Osteoblast (primary cell): ENCODE measurements at regions not wholly inside any gene's neighbourhood (a gene's known extent, or its start where the extent isn't known, plus 50 kb on each side); places are given as distances from the start of the nearest gene placed in this dataset.
"Not testable (repeated sequence)": the region's sequence is repeated elsewhere in the genome, so short reads cannot be mapped to it uniquely, and the experiment has no call there.

Experiments used
- DNase-seq: peaks from one replicate; pipeline ENCODE4 v3.0.0; 2011; ENCODE audit warnings: low spot score, mixed read lengths; ENCODE audit not compliant: insufficient read length; ENCODE audit errors: missing footprints
- H2AFZ ChIP-seq: 2 replicates; pipeline ENCODE4 v1.6.0; 2011; ENCODE audit warnings: mild to moderate bottlenecking, low read length
- H3K27ac ChIP-seq: 2 replicates; pipeline ENCODE4 v1.5.1; 2011; ENCODE audit warnings: mild to moderate bottlenecking, low read depth, low read length, moderate library complexity
- H3K27me3 ChIP-seq: 2 replicates; pipeline ENCODE4 v1.6.0; 2012; ENCODE audit warnings: mild to moderate bottlenecking, control low read depth, inconsistent platforms, low read length, moderate library complexity; ENCODE audit not compliant: insufficient read depth
- H3K36me3 ChIP-seq: 2 replicates; pipeline ENCODE4 v1.5.1; 2011; ENCODE audit warnings: mild to moderate bottlenecking, low read length, control low read depth, moderate library complexity; ENCODE audit not compliant: insufficient read depth
- H3K4me1 ChIP-seq: 2 replicates; pipeline ENCODE4 v1.5.1; 2011; ENCODE audit warnings: mild to moderate bottlenecking, low read length, control low read depth, moderate library complexity; ENCODE audit not compliant: insufficient read depth
- H3K4me2 ChIP-seq: 2 replicates; pipeline ENCODE4 v1.6.0; 2011; ENCODE audit warnings: mild to moderate bottlenecking, low read length; ENCODE audit not compliant: insufficient read depth
- H3K4me3 ChIP-seq: fragments of 200-600 bp; sonication (generic); 3 replicates; pipeline ENCODE4 v1.5.1; 2012; ENCODE audit warnings: mild to moderate bottlenecking, low read length, inconsistent platforms; ENCODE audit not compliant: insufficient read depth
- H3K79me2 ChIP-seq: 2 replicates; pipeline ENCODE4 v1.6.0; 2012; ENCODE audit warnings: mild to moderate bottlenecking, low read length, control low read depth, inconsistent platforms; ENCODE audit not compliant: insufficient read depth
- H3K9me3 ChIP-seq: 2 replicates; pipeline ENCODE4 v1.5.1; 2011; ENCODE audit warnings: low read depth, low read length, control low read depth
- H4K20me1 ChIP-seq: 2 replicates; pipeline ENCODE4 v1.6.0; 2012; ENCODE audit warnings: mild to moderate bottlenecking, low read length, control low read depth; ENCODE audit not compliant: insufficient read depth
- CTCF ChIP-seq: IDR thresholded peaks from 2 replicates; pipeline ENCODE4 v1.5.1; 2011; ENCODE audit warnings: mild to moderate bottlenecking, low read depth, low read length, moderate library complexity; ENCODE audit errors: extremely low read depth

- H3K4me1 ChIP-seq, result no peaks in the 10 kb centered on the region
- H2AFZ ChIP-seq, result no peak overlapping the region
- no peak for TF ChIP-seq CTCF
Measured at GRCh38 chr2:238776003-238776760, 71.7 kb upstream of the TWIST2 start.

GRCh38 chr2:238776761-238777046 lies 71.2 kb upstream of the TWIST2 start:
- H3K9me3 ChIP-seq, H3K79me2 ChIP-seq, H3K4me3 ChIP-seq, H3K4me2 ChIP-seq, DNase-seq, H2AFZ ChIP-seq, H3K27ac ChIP-seq, H4K20me1 ChIP-seq, H3K36me3 ChIP-seq, H3K4me1 ChIP-seq: not testable (repeated sequence)
- peaks cover 13% of the 10 kb centered on the region for H3K27me3 ChIP-seq

More at GRCh38 chr2:238776003-238776760, 71.7 kb upstream of the TWIST2 start:
- no peak for DNase-seq
- no peaks in the 10 kb centered on the region for H3K79me2 ChIP-seq
- no peaks in the 10 kb centered on the region for H3K36me3 ChIP-seq
- no peaks in the 10 kb centered on the region for H4K20me1 ChIP-seq
- no peak overlapping the region for H3K27ac ChIP-seq
- H3K4me2 ChIP-seq, result no peak overlapping the region
- H3K27me3 ChIP-seq, result peaks cover 14% of the 10 kb centered on the region
- H3K9me3 ChIP-seq, result peaks cover under 1% of the 10 kb centered on the region
- no peak overlapping the region for H3K4me3 ChIP-seq

- no peaks in the 10 kb centered on the region for H3K4me1 ChIP-seq
- H3K27ac ChIP-seq, result no peak overlapping the region
- peaks cover 3% of the 10 kb centered on the region for H3K9me3 ChIP-seq
- no peak for DNase-seq
- no peak overlapping the region for H3K4me3 ChIP-seq
- no peaks in the 10 kb centered on the region for H4K20me1 ChIP-seq
- peaks cover 8% of the 10 kb centered on the region for H3K27me3 ChIP-seq
- H3K36me3 ChIP-seq, result no peaks in the 10 kb centered on the region
- H2AFZ ChIP-seq, result no peak overlapping the region
- H3K4me2 ChIP-seq, result no peak overlapping the region
- no peak for TF ChIP-seq CTCF
- H3K79me2 ChIP-seq, result no peaks in the 10 kb centered on the region
Measured at GRCh38 chr2:238777369-238778067, 70.4 kb upstream of the TWIST2 start.

- Histone ChIP-seq H3K27ac (no peak overlapping the region), H3K27me3 (peaks cover 5% of the 10 kb centered on the region), H3K4me1 (peaks cover 4% of the 10 kb centered on the region), H3K9me3 (peaks cover 3% of the 10 kb centered on the region), H2AFZ (peak overlapping the region; percentile 43), H4K20me1 (no peaks in the 10 kb centered on the region), H3K36me3 (no peaks in the 10 kb centered on the region), H3K4me3 (peak overlapping the region; percentile 44), H3K4me2 (peak overlapping the region; percentile 67), H3K79me2 (no peaks in the 10 kb centered on the region)
- TF ChIP-seq CTCF, result peak; percentile 93
- DNase-seq, result peak; percentile 95
Measured at GRCh38 chr2:238784671-238785527, 63.0 kb upstream of the TWIST2 start.
